ENCODE measurements at regions not wholly inside any gene's neighbourhood (a gene's known extent, or its start where the extent isn't known, plus 50 kb on each side); places are given as distances from the start of the nearest gene placed in this dataset.
"Not testable (repeated sequence)": the region's sequence is repeated elsewhere in the genome, so short reads cannot be mapped to it uniquely, and the experiment has no call there.

- DNase-seq (no peak), ATAC-seq (ENCODE audit: low read depth) (no peak)
- in situ Hi-C loops (cut with MboI; ENCODE audit: low sequenced_read_pairs) (no loop called here), intact Hi-C loops (cut with micrococcal nuclease) (no loop called here), dilution Hi-C loops (cut with HindIII; ENCODE audit: low sequenced_read_pairs, unreplicated experiment) (no loop called here)
- no peak overlapping the region for H3K4me3 ChIP-seq (ENCODE audit: insufficient read depth, low read depth, low read length)
- no peak overlapping the region for H3K9ac ChIP-seq (ENCODE audit: low read depth, low read length)
- no peak overlapping the region for H3K18ac ChIP-seq (ENCODE audit: low read depth, low read length)
- CTCF ChIA-PET: no interaction called here
- H3K9me3 ChIP-seq (ENCODE audit: control insufficient read depth, insufficient read depth, low read length): no peaks in the 10 kb centered on the region
- H3K36me3 ChIP-seq (ENCODE audit: control insufficient read depth, insufficient read depth, low read length): no peaks in the 10 kb centered on the region
- no peak overlapping the region for H4K91ac ChIP-seq (ENCODE audit: insufficient read depth, low read depth, low read length)
- POLR2A ChIA-PET (ENCODE audit: unreplicated experiment): no interaction called here
- H2BK5ac ChIP-seq (ENCODE audit: low read depth, low read length, poor library complexity, severe bottlenecking): no peak overlapping the region
- no peak overlapping the region for H2AK5ac ChIP-seq (ENCODE audit: low read depth, low read length)
- BruUV-seq (replicated peaks): no TSS peak
- H3K14ac ChIP-seq (replicated peaks; ENCODE audit: low read depth, low read length): no peak overlapping the region
- H3K4me2 ChIP-seq (ENCODE audit: low read depth, low read length): no peak overlapping the region
- H2BK20ac ChIP-seq (ENCODE audit: low read depth, low read length): no peak overlapping the region
- no peak overlapping the region for H2AK9ac ChIP-seq (replicated peaks; ENCODE audit: low read depth, low read length, poor library complexity)
- H4K8ac ChIP-seq (ENCODE audit: low read depth in 2 of 2, low read length in 2 of 2): no peak overlapping the region
- H4K20me1 ChIP-seq (ENCODE audit: insufficient read depth, low read length): no peaks in the 10 kb centered on the region
- no peaks in the 10 kb centered on the region for H3K79me1 ChIP-seq (ENCODE audit: low read depth in 1 of 2, low read length in 2 of 2)
- no peak overlapping the region for H3K23ac ChIP-seq (ENCODE audit: low read depth, low read length)
- H3K27ac ChIP-seq (ENCODE audit: insufficient read depth, low read length): no peak overlapping the region
- no peaks in the 10 kb centered on the region for H3K4me1 ChIP-seq (ENCODE audit: control insufficient read depth, insufficient read depth, low read length)
- H2BK120ac ChIP-seq (ENCODE audit: low read depth, low read length): no peak overlapping the region
- no CpG with 5 or more reads among the region's 1 CpG for WGBS, 2 experiments (ENCODE audit: extremely low coverage in 2 of 2, insufficient read length in 1 of 2)
- no peak for TF ChIP-seq MAFK (IDR thresholded peaks at IDR 0.05; ENCODE audit: low read depth, low read length)
- peak; percentile 23; the same call in 1 of the 2 replicates for TF ChIP-seq CEBPB (IDR thresholded peaks at IDR 0.05; ENCODE audit: low read depth, low read length)
- H3K4ac ChIP-seq (ENCODE audit: low read depth, low read length): no peak overlapping the region
- no peaks in the 10 kb centered on the region for H3K9me1 ChIP-seq (ENCODE audit: insufficient read depth, low read length)
- H4K5ac ChIP-seq (ENCODE audit: low read depth, low read length): no peak overlapping the region
- no peaks in the 10 kb centered on the region for H3K27me3 ChIP-seq (ENCODE audit: control insufficient read depth, insufficient read depth, low read length)
- H2AFZ ChIP-seq (replicated peaks; ENCODE audit: low read length, poor library complexity): no peak overlapping the region
- no peak overlapping the region for H3K56ac ChIP-seq (ENCODE audit: extremely low read depth, insufficient read depth, low read length)
- H2BK15ac ChIP-seq (ENCODE audit: low read depth, low read length): no peak overlapping the region
Measured at GRCh38 chrX:131170148-131170547, 112.0 kb downstream of the ARHGAP36 start.

- H4K20me1 ChIP-seq (ENCODE audit: insufficient read depth, low read length); H3K9ac ChIP-seq (ENCODE audit: low read depth, low read length); H3K36me3 ChIP-seq (ENCODE audit: control insufficient read depth, insufficient read depth, low read length); DNase-seq; H2BK20ac ChIP-seq (ENCODE audit: low read depth, low read length); H2AK5ac ChIP-seq (ENCODE audit: low read depth, low read length); H3K18ac ChIP-seq (ENCODE audit: low read depth, low read length); H3K14ac ChIP-seq (replicated peaks; ENCODE audit: low read depth, low read length); H4K8ac ChIP-seq (ENCODE audit: low read depth in 2 of 2, low read length in 2 of 2); H3K4me2 ChIP-seq (ENCODE audit: low read depth, low read length); H2AFZ ChIP-seq (replicated peaks; ENCODE audit: low read length, poor library complexity); POLR2A ChIA-PET (ENCODE audit: unreplicated experiment); H3K4me1 ChIP-seq (ENCODE audit: control insufficient read depth, insufficient read depth, low read length); H3K4ac ChIP-seq (ENCODE audit: low read depth, low read length); H3K4me3 ChIP-seq (ENCODE audit: insufficient read depth, low read depth, low read length); H3K9me3 ChIP-seq (ENCODE audit: control insufficient read depth, insufficient read depth, low read length); CTCF ChIA-PET; H4K5ac ChIP-seq (ENCODE audit: low read depth, low read length); H4K91ac ChIP-seq (ENCODE audit: insufficient read depth, low read depth, low read length); H2BK120ac ChIP-seq (ENCODE audit: low read depth, low read length); H3K27me3 ChIP-seq (ENCODE audit: control insufficient read depth, insufficient read depth, low read length); H3K9me1 ChIP-seq (ENCODE audit: insufficient read depth, low read length); in situ Hi-C loops (cut with MboI; ENCODE audit: low sequenced_read_pairs); ATAC-seq (ENCODE audit: low read depth); H3K27ac ChIP-seq (ENCODE audit: insufficient read depth, low read length); H3K56ac ChIP-seq (ENCODE audit: extremely low read depth, insufficient read depth, low read length); H3K79me1 ChIP-seq (ENCODE audit: low read depth in 1 of 2, low read length in 2 of 2); dilution Hi-C loops (cut with HindIII; ENCODE audit: low sequenced_read_pairs, unreplicated experiment); H2BK15ac ChIP-seq (ENCODE audit: low read depth, low read length); H3K23ac ChIP-seq (ENCODE audit: low read depth, low read length); H2AK9ac ChIP-seq (replicated peaks; ENCODE audit: low read depth, low read length, poor library complexity); BruUV-seq (replicated peaks); intact Hi-C loops (cut with micrococcal nuclease); H2BK5ac ChIP-seq (ENCODE audit: low read depth, low read length, poor library complexity, severe bottlenecking): not testable (repeated sequence)
- WGBS, 2 experiments (ENCODE audit: extremely low coverage in 2 of 2, insufficient read length in 1 of 2): no CpG with 5 or more reads among the region's 4 CpGs
Measured at GRCh38 chrX:131163645-131164044, 105.5 kb downstream of the ARHGAP36 start.

Data from IMR-90 (cell line).